ENCODE measurements at regions not wholly inside any gene's neighbourhood (a gene's known extent, or its start where the extent isn't known, plus 50 kb on each side); places are given as distances from the start of the nearest gene placed in this dataset.

- no peak for TF ChIP-seq E4F1 (CRISPR knock-in tag; IDR thresholded peaks at IDR 0.05; ENCODE audit: borderline replicate concordance)
Measured at GRCh38 chr15:93180656-93181055, 91.6 kb upstream of the RGMA start (continued).

GRCh38 chr15:93180128-93180527 is 91.1 kb upstream of the RGMA start:
- Histone ChIP-seq H3K36me3 (ENCODE audit: control insufficient read depth, insufficient read depth, low read length) (no peaks in the 10 kb centered on the region), H3K27ac (ENCODE audit: extremely low read depth, low read depth, low read length) (no peak overlapping the region), H3K9ac (ENCODE audit: insufficient read depth in 1 of 2, low read depth in 2 of 2, low read length in 2 of 2) (no peak overlapping the region), H3K4me1 (replicated peaks in 1 of 2; ENCODE audit: control insufficient read depth in 2 of 2, insufficient read depth in 2 of 2, low read length in 2 of 2) (peaks cover 0 to 8% of the 10 kb centered on the region in 2 experiments; a peak in 2 of 5 replicates), H3K9me1 (ENCODE audit: control insufficient read depth, insufficient read depth, low read length) (no peaks in the 10 kb centered on the region), H3K27me3 (ENCODE audit: control insufficient read depth in 2 of 2, insufficient read depth in 2 of 2, low read length in 2 of 2) (peaks cover 8 to 32% of the 10 kb centered on the region in 2 experiments; a peak in 4 of 5 replicates), H4K20me1 (replicated peaks; ENCODE audit: control insufficient read depth, insufficient read depth, low read length) (no peaks in the 10 kb centered on the region; the same call in 1 of the 2 replicates), H3K9me3 (replicated peaks; ENCODE audit: control insufficient read depth, insufficient read depth, low read depth, low read length) (no peaks in the 10 kb centered on the region), H3K4me2 (ENCODE audit: insufficient read depth, low read length) (no peak overlapping the region), H3K4me3 (no peak overlapping the region), H2AFZ (ENCODE audit: low read depth, low read length) (no peak overlapping the region), H3K79me2 (ENCODE audit: control insufficient read depth, insufficient read depth, low read length) (no peaks in the 10 kb centered on the region)
- in situ Hi-C loops (cut with MboI), result no loop called here
- BruUV-seq (replicated peaks), result no TSS peak
- POLR2A ChIA-PET, result interaction anchor here (0.6 to 0.7 kb wide), 3 partner anchors 8 to 753 kb away, joined by 3 to 4 read pairs (median 3); no protein-coding TSS in a partner anchor
- TF ChIP-seq SAP30 (IDR thresholded peaks at IDR 0.05; ENCODE audit: borderline replicate concordance, insufficient read depth, low read depth, low read length, poor library complexity, severe bottlenecking) (no peak), MYNN (IDR thresholded peaks at IDR 0.05) (no peak), MYNN (CRISPR knock-in tag; IDR thresholded peaks at IDR 0.05) (no peak), POLR3G (IDR thresholded peaks at IDR 0.05; ENCODE audit: extremely low read depth, insufficient read length, insufficient replicate concordance) (no peak), TFAM (CRISPR knock-in tag; conservative IDR thresholded peaks at IDR 0.05) (no peak), ZNF583 (CRISPR knock-in tag; IDR thresholded peaks at IDR 0.05) (no peak)
- ATAC-seq, result peak; percentile 18; the same call in 2 of the 3 replicates
- intact Hi-C loops (cut with micrococcal nuclease), result no loop called here
- FAIRE-seq, result no peak
- CTCF ChIA-PET (ENCODE audit: low intra/inter-chr PET ratio), result no interaction called here
- DNase-seq (ENCODE audit: extremely low read depth in 1 of 4, low spot score in 3 of 4), result no peak
- WGBS (ENCODE audit: insufficient coverage, low coverage, missing lambda C conversion rate), result 1% methylated on average over 7 of the region's 7 CpGs

Measured in K562 (cell line).